ENCODE measurements at regions not wholly inside any gene's neighbourhood (a gene's known extent, or its start where the extent isn't known, plus 50 kb on each side); places are given as distances from the start of the nearest gene placed in this dataset.

- TF ChIP-seq POLR2A (IDR thresholded peaks at IDR 0.05; ENCODE audit: low read length) (no peak), GATA1 (IDR thresholded peaks at IDR 0.05; ENCODE audit: low read depth, low read length) (no peak)
Observed at GRCh38 chr16:22692916-22693637, 120.9 kb upstream of the HS3ST2 start.
